ENCODE measurements at regions not wholly inside any gene's neighbourhood (a gene's known extent, or its start where the extent isn't known, plus 50 kb on each side); places are given as distances from the start of the nearest gene placed in this dataset.

DNA sequence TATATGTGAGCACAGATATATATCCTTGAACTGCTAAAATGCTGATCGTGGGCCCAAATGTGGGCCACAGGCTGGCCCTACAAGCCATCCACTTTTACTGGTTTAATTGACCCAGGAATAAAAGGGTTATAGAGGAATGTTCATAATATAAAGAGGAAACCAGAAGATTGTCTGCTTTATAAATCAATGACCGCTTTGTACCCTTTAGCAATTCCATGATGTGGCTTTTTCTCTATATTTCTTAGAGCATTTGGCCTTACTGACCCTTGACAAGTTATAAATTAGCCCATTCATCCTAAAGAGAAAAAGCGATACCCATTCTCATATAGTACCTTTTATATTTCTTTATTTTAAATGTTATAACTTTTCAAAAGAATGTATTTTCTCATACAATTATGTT lies 87.1 kb upstream of the ITGA4 start:
- CTCF ChIA-PET, result no interaction called here
- Mint-ChIP-seq H3K27me3 (no peaks in the 10 kb centered on the region), H3K4me3 (no peak overlapping the region), H3K27ac (no peak overlapping the region), H3K36me3 (ENCODE audit: low read depth) (no peaks in the 10 kb centered on the region), H3K9me3 (peaks cover 3% of the 10 kb centered on the region), H3K4me1 (peaks cover 16% of the 10 kb centered on the region)
- DNase-seq, result no peak
- POLR2A ChIA-PET, result no interaction called here

DNA sequence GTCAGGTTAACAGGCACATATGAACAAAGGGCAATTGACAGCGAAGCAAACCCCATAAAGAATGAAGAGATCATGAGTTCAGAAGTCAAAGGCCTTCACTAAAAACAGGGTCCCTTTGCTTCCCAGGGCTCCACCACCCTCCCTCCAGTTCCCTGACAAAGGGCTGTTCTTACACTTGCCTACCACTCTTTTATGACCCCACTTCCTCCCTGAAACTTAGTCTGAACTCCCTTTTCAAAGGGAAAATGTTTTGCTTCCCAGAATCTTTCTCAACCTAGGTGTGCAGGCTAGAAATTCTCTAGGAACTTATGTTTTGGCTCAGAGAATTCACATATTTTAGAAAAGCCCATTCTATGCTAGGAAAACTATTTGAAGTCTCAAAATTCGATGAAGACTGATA lies 86.0 kb upstream of the ITGA4 start:
- H3K36me3 Mint-ChIP-seq (ENCODE audit: low read depth), result no peaks in the 10 kb centered on the region
- CTCF ChIA-PET, result no interaction called here
- H3K27me3 Mint-ChIP-seq, result no peaks in the 10 kb centered on the region
- H3K9me3 Mint-ChIP-seq, result peaks cover 3% of the 10 kb centered on the region
- H3K4me3 Mint-ChIP-seq, result no peak overlapping the region
- POLR2A ChIA-PET, result no interaction called here
- DNase-seq, result no peak
- H3K27ac Mint-ChIP-seq, result no peak overlapping the region
- peaks cover 16% of the 10 kb centered on the region for H3K4me1 Mint-ChIP-seq

DNA sequence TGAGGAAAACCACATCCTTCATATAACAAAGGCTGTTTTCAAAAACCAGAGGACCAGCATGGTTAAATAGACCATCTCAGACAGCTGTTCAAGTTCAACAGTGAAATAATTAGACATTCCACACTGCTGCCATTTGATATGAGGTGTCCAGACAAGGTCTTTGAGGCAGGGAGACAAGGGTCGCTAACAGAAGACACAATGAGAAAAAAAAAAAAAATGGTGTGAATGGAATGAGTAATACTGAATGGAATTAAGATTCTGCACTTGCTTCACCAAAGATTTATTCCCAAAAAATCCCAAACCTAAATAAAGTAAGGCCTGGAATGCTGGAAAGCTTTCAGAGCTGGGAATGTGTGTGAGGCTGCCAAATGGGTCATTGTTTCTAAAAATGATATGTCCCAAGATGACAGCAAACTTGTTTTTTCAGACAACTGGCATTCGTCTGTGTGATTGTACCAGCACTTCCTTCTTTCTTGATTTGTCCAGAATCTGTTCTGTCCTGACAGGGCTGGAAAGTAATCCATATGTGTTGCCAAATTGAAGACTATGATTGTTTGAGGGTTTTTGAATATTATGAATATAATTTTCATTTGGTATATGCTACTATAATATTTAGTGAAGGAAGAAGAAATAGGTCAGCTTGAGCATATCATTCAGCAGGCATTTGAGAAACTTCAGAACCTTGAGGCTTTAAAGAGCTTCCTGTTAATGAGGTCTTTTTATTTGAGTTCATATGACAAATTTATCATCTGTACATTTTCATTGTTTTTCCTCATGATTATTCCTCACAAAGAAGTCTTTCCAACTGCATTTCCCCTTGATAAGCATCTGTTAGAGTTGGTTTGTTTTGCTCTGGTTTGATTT lies 85.2 kb upstream of the ITGA4 start:
- CTCF ChIA-PET, result interaction anchor here (2.1 to 3.4 kb wide), 2 partner anchors 8 to 24 kb away, joined by 8 to 11 read pairs; no protein-coding TSS in a partner anchor
- H3K4me1 Mint-ChIP-seq, result peaks cover 19% of the 10 kb centered on the region
- H3K27ac Mint-ChIP-seq, result no peak overlapping the region
- POLR2A ChIA-PET, result no interaction called here
- H3K9me3 Mint-ChIP-seq, result peaks cover 9% of the 10 kb centered on the region
- no peaks in the 10 kb centered on the region for H3K27me3 Mint-ChIP-seq
- no peaks in the 10 kb centered on the region for H3K36me3 Mint-ChIP-seq (ENCODE audit: low read depth)
- no peak for DNase-seq
- no peak overlapping the region for H3K4me3 Mint-ChIP-seq

DNA sequence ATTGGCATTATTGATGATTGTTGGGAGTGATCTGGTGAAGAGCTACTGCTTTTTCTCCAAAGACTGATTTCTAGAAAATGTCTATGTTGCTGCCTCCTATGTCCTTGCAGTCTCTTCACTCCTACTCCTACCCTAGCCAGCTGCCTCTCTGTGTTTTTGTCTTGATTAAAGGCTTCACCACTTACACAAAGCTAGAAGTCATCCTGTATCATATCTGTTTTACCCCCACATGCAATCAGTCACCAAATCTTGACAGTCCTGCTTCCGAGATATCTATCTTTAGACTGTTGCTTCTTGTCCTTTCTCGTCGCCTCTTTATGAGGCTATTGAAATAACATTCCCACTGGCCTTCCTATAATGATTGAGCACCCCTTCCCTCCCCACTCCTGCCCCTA lies 84.5 kb upstream of the ITGA4 start:
- no peaks in the 10 kb centered on the region for H3K27me3 Mint-ChIP-seq
- H3K4me1 Mint-ChIP-seq, result peaks cover 19% of the 10 kb centered on the region
- no peaks in the 10 kb centered on the region for H3K36me3 Mint-ChIP-seq (ENCODE audit: low read depth)
- ChIA-PET CTCF (interaction anchor here (2.1 to 3.4 kb wide), 2 partner anchors 9 to 23 kb away, joined by 8 to 11 read pairs; no protein-coding TSS in a partner anchor), POLR2A (no interaction called here)
- no peak for DNase-seq
- no peak overlapping the region for H3K27ac Mint-ChIP-seq
- peaks cover 9% of the 10 kb centered on the region for H3K9me3 Mint-ChIP-seq
- no peak overlapping the region for H3K4me3 Mint-ChIP-seq

DNA sequence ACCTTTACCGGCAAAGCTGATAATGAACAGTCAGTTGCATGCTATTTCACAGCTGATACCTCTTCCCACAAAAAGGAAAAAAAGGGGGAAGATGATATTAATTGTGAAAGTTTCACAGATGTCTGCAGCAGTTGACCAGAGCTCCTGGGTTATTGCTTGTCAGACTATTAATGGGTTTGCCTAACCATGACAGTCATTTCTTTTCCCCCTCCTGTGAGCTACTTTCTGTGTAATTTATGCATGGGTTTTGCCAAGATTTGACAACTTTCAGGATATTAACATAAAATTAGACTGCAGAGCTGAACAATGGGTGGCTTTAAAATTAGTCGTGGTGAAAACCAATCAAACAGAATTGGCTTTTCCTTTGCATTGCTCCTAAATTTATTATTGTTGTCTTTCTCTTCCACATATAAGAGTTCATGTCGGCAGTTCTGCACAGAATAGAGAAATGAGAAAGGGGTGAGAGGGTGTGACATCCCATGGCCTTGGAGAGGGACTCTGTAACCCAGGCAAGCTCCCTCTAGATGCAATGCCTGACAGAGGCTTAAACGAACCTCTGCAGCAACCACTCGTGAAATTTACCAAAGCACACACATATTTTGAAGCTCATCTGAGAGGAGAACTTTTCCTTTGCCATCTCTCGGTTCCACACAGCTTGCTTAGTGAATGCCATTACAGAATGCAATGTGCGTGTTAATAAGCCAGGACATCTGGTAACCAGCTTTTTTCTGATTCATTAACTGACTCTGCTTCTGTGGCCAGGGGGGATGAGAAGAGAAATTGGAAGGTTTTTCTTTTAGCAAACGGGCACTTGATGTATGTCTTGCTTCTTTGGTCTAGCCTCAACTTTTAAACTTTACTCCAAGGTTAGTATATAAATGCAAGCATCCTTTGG lies 82.2 kb upstream of the ITGA4 start:
- DNase-seq, result no peak
- H3K4me3 Mint-ChIP-seq, result no peak overlapping the region
- ChIA-PET POLR2A (no interaction called here), CTCF (interaction anchor here (1.0 to 3.4 kb wide), 3 partner anchors 9 to 105 kb away, joined by 3 to 11 read pairs (median 4); no protein-coding TSS in a partner anchor)
- no peak overlapping the region for H3K27ac Mint-ChIP-seq
- H3K4me1 Mint-ChIP-seq, result peaks cover 19% of the 10 kb centered on the region
- peaks cover 9% of the 10 kb centered on the region for H3K9me3 Mint-ChIP-seq
- no peaks in the 10 kb centered on the region for H3K27me3 Mint-ChIP-seq
- no peaks in the 10 kb centered on the region for H3K36me3 Mint-ChIP-seq (ENCODE audit: low read depth)

DNA sequence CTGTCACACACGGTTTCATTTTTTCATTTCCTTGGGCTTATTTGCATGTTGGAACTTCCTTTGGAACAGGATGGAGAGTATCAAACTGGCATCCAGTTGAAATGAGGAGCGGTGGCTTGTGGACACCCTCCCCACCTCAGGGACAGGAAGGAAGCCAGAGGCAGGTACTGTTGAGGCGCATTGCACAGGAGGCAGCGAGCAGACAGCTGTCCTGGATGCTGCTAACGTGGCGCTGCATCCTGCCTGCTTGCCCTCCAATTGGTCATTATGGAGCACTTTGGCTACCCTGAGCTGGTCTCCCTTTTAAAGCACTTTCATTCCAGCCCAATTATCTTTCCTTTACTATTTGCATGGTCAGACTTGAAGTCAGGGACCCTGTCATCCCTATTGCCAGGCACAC lies 80.7 kb upstream of the ITGA4 start:
- POLR2A ChIA-PET, result no interaction called here
- H3K27me3 Mint-ChIP-seq, result no peaks in the 10 kb centered on the region
- H3K27ac Mint-ChIP-seq, result no peak overlapping the region
- H3K4me1 Mint-ChIP-seq, result peaks cover 13% of the 10 kb centered on the region
- CTCF ChIA-PET, result no interaction called here
- DNase-seq, result no peak
- peaks cover 6% of the 10 kb centered on the region for H3K9me3 Mint-ChIP-seq
- no peak overlapping the region for H3K4me3 Mint-ChIP-seq
- H3K36me3 Mint-ChIP-seq (ENCODE audit: low read depth), result no peaks in the 10 kb centered on the region

DNA sequence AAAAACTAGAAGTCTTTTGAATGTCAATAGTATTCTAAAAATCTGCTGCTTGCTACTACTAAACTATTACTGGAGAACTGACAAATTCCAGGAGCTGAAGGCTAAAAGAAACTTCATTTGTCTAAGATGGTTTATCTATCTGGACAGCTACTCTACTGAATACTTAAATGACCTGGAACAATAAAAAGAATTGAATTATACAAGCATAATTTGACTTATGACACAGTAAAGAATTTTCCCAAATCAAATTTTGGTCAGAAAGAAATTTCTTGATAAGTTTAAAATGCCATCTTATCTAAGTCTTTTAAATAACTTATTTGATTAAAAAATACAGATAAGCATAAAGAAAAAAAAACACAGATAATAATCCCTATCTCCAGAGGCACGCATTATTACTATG lies 80.2 kb upstream of the ITGA4 start:
- H3K36me3 Mint-ChIP-seq (ENCODE audit: low read depth), result no peaks in the 10 kb centered on the region
- H3K4me3 Mint-ChIP-seq, result no peak overlapping the region
- H3K4me1 Mint-ChIP-seq, result peaks cover 8% of the 10 kb centered on the region
- no peak for DNase-seq
- POLR2A ChIA-PET, result no interaction called here
- CTCF ChIA-PET, result no interaction called here
- H3K9me3 Mint-ChIP-seq, result peaks cover 6% of the 10 kb centered on the region
- H3K27ac Mint-ChIP-seq, result no peak overlapping the region
- no peaks in the 10 kb centered on the region for H3K27me3 Mint-ChIP-seq

DNA sequence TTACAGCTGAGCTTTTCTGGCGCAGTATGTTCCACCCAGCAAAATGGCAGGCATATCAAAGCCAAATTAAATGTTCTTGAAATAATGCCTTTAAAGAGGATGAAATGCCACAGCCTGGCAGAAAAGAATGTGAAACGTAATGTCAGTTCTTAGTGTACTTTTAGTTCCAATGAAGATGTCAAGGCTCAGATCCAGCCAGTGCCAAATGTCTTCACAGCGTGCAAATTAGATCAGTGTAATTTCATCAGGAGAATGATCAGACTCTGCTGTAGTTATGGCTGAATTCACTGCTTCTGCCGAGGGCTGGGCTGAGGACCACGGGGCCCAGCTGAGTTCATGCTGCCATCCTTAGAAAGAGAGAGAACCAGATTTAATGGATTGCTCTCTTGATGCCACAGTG lies 78.7 kb upstream of the ITGA4 start:
- Mint-ChIP-seq H3K27me3 (no peaks in the 10 kb centered on the region), H3K9me3 (peaks cover 11% of the 10 kb centered on the region), H3K4me1 (peaks cover 3% of the 10 kb centered on the region), H3K4me3 (no peak overlapping the region), H3K36me3 (ENCODE audit: low read depth) (peaks cover 2% of the 10 kb centered on the region), H3K27ac (no peak overlapping the region)
- CTCF ChIA-PET, result no interaction called here
- POLR2A ChIA-PET, result no interaction called here
- no peak for DNase-seq

DNA sequence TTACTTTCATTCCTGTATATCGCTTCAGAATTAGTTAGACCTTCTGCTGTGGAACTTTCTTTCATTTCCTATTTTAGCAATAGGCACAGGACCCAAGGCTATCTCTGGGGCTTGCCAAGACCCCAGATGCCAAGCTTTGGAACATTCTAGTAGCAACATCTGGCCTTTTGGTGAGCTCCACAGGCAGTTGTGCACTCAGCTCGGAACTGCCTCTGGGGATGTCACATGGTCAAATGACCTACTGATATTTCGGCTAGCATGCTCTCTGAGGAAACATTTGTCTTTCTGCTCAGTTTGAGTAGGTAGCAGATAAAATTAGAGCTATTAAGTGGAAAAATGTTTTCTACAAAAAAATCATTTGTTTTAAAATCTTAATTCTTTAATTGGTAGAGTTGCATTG lies 76.6 kb upstream of the ITGA4 start:
- POLR2A ChIA-PET, result no interaction called here
- H3K27me3 Mint-ChIP-seq, result no peaks in the 10 kb centered on the region

DNA sequence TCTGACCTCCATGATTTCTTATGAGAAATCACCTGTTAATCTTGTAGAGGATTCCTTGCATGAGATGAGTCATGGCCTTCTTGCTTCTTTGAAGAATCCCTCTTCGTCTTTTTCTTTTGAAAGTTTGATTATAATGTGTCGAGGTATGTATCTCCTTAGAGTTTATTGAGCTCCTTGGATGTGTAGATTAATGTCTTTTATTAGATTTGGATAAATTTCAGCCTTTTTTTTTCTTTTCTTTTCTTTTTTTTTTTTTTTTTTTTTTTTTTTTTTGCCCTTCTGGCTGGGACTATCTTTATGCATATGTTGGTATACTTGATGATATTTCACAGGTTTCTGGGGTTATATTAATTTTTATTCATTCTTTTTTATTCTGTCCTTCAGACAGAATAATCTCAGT lies 72.3 kb upstream of the ITGA4 start:
- Mint-ChIP-seq H3K27ac (no peak overlapping the region), H3K9me3 (peaks cover 11% of the 10 kb centered on the region), H3K36me3 (ENCODE audit: low read depth) (peaks cover 4% of the 10 kb centered on the region), H3K4me3 (no peak overlapping the region), H3K4me1 (no peaks in the 10 kb centered on the region), H3K27me3 (no peaks in the 10 kb centered on the region)
- CTCF ChIA-PET, result no interaction called here
- DNase-seq, result no peak
- POLR2A ChIA-PET, result no interaction called here

More for the DNA sequence above, 76.6 kb upstream of the ITGA4 start:
- H3K4me1 Mint-ChIP-seq, result peaks cover 3% of the 10 kb centered on the region
- H3K36me3 Mint-ChIP-seq (ENCODE audit: low read depth), result peaks cover 4% of the 10 kb centered on the region
- H3K4me3 Mint-ChIP-seq, result no peak overlapping the region
- CTCF ChIA-PET, result interaction anchor here (1.2 kb wide), 1 partner anchor 13 kb away, joined by 3 read pairs; no protein-coding TSS in a partner anchor
- no peak overlapping the region for H3K27ac Mint-ChIP-seq
- peaks cover 16% of the 10 kb centered on the region for H3K9me3 Mint-ChIP-seq
- DNase-seq, result no peak

DNA sequence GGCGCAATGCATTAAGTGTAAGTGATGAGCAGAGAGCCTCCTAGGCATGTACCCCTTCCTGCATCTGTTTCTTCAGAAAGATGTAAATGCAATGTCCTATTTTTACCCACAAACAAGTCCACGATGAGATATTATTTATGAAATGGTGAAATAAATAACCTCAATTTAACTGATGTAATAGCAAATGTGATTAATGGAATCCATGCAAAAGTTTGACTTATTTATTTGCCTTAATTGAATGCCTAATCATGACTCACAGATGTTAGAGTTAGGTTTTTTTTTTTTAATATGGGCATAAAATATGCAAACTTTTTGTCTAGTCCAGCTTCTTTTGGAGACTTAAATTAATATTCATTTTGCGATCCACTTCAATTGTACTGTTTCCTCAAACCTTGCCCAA lies 67.7 kb upstream of the ITGA4 start:
- POLR2A ChIA-PET, result no interaction called here
- H3K36me3 Mint-ChIP-seq (ENCODE audit: low read depth), result peaks cover 8% of the 10 kb centered on the region
- H3K4me3 Mint-ChIP-seq, result no peak overlapping the region
- CTCF ChIA-PET, result no interaction called here
- peaks cover 6% of the 10 kb centered on the region for H3K9me3 Mint-ChIP-seq
- H3K4me1 Mint-ChIP-seq, result peaks cover 11% of the 10 kb centered on the region
- no peak overlapping the region for H3K27ac Mint-ChIP-seq
- DNase-seq, result no peak
- no peaks in the 10 kb centered on the region for H3K27me3 Mint-ChIP-seq

DNA sequence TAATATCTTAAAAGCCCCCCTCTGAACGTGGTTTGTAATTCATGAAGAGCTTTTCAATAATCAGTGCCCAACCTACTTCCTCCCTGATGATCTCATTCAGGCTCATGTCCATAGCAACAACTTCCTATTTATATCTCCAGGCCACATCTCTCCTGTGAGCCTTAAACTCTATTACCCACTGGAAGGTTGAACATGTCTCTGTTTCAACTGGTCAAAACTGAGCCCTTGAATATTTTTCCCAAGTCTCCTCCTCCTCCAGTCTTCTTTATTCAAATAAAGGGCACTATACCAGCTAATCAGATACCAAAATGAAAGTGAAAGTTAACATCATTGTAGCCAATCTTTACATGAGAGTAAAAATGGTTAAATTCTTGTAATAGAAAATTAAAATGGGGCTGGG lies 63.7 kb upstream of the ITGA4 start:
- Mint-ChIP-seq H3K27ac (peak overlapping the region; percentile 89), H3K36me3 (ENCODE audit: low read depth) (peaks cover 9% of the 10 kb centered on the region), H3K27me3 (no peaks in the 10 kb centered on the region), H3K4me3 (peak overlapping the region; percentile 44), H3K9me3 (peaks cover 8% of the 10 kb centered on the region), H3K4me1 (peaks cover 25% of the 10 kb centered on the region)
- ChIA-PET POLR2A (no interaction called here), CTCF (interaction anchor here (0.6 to 1.5 kb wide), 2 partner anchors 13 to 34 kb away, joined by 3 read pairs; no protein-coding TSS in a partner anchor)
- DNase-seq, result no peak

DNA sequence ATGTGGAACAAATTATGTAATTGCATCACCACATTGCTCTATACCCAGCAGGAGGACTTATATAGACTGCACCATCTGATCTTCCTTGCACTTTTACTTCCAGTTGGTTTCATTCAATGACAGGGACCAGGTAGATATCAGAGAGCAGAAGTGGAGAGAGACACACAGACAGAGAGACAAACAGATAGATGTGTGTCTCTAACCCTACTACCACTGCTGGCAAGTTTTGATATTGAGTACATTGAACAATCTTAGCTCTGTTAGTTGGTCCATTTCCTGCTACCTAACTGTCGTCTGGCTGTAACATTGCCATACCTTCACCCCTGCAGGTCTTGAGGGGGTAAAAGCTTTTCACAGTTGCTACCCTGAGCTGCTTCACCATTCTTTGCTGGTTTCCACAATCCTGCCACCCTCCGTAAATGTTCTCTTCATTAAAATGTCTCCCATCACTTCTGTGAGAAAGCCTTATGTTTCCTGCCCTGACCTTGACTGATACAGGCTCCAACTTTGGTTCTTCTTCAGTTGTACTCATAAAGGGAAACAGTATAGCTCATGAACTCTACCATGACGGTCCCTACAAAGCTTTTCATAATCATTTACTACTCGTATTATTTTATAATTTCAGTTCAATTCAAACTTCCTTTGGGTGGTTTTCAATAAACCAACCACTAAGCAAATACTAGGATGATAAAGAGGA lies 62.3 kb upstream of the ITGA4 start:
- Mint-ChIP-seq H3K9me3 (peaks cover 8% of the 10 kb centered on the region), H3K4me1 (peaks cover 30% of the 10 kb centered on the region), H3K27ac (peak overlapping the region; percentile 52), H3K36me3 (ENCODE audit: low read depth) (peaks cover 9% of the 10 kb centered on the region), H3K27me3 (no peaks in the 10 kb centered on the region), H3K4me3 (no peak overlapping the region)
- DNase-seq, result no peak
- ChIA-PET POLR2A (no interaction called here), CTCF (interaction anchor here (1.0 to 2.1 kb wide), 4 partner anchors 10 to 22 kb away, joined by 3 to 8 read pairs (median 5); no protein-coding TSS in a partner anchor)
